ENCODE measurements at regions not wholly inside any gene's neighbourhood (a gene's known extent, or its start where the extent isn't known, plus 50 kb on each side); places are given as distances from the start of the nearest gene placed in this dataset.
"Not testable (repeated sequence)": the region's sequence is repeated elsewhere in the genome, so short reads cannot be mapped to it uniquely, and the experiment has no call there.

GRCh38 chr2:238722883-238723282, 125.0 kb upstream of the TWIST2 start:
- H3K4me3 ChIP-seq (ENCODE audit: low read depth, low read length): no peak overlapping the region
- H3K27me3 ChIP-seq (ENCODE audit: control insufficient read depth, insufficient read depth, low read length): no peaks in the 10 kb centered on the region
- no peak overlapping the region for H3K27ac ChIP-seq (ENCODE audit: low read depth, low read length)
- no peak for DNase-seq (ENCODE audit: low read depth in 4 of 6, low spot score in 6 of 6)
- H3K36me3 ChIP-seq (ENCODE audit: control insufficient read depth, insufficient read depth, low read length): no peaks in the 10 kb centered on the region
- WGBS (ENCODE audit: insufficient coverage): 96% methylated on average over 19 of the region's 33 CpGs
- peaks cover 2% of the 10 kb centered on the region for H3K4me1 ChIP-seq (ENCODE audit: control insufficient read depth, insufficient read depth, low read length)
- no peaks in the 10 kb centered on the region for H3K9me3 ChIP-seq (ENCODE audit: control insufficient read depth, insufficient read depth, low read length)

DNA sequence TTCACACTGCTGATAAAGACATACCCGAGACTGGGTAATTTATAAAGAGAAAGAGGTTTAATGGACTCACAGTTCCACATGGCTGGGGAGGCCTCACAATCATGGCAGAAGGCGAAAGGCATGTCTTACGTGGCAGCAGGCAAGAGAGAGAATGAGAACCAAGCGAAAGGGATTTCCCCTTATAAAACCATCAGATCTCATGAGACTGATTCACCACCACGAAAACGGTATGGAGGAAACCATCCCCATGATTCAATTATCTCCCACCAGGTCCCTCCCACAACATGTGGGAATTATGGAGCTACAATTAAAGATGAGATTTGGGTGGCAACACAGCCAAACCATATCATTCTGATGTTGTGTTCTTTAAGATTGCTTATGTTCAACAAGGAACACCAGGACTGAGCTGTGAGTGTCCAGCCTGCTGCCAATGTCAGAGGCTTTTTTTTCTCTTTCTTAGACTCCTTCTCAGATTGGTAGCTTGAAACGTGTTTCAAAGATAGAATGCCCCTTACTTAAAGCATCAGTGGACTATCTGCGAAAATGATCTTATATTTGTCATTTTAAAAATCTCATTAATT, 124.1 kb upstream of the TWIST2 start:
- H3K27ac ChIP-seq (ENCODE audit: low read depth, low read length); H3K27me3 ChIP-seq (ENCODE audit: control insufficient read depth, insufficient read depth, low read length); H3K4me1 ChIP-seq (ENCODE audit: control insufficient read depth, insufficient read depth, low read length); H3K36me3 ChIP-seq (ENCODE audit: control insufficient read depth, insufficient read depth, low read length); H3K9me3 ChIP-seq (ENCODE audit: control insufficient read depth, insufficient read depth, low read length); H3K4me3 ChIP-seq (ENCODE audit: low read depth, low read length); DNase-seq (ENCODE audit: low read depth in 4 of 6, low spot score in 6 of 6): not testable (repeated sequence)
- WGBS (ENCODE audit: insufficient coverage): 50% methylated on average over 1 of the region's 8 CpGs

GRCh38 chr2:238724728-238725127, 123.2 kb upstream of the TWIST2 start:
- no peak overlapping the region for H3K27ac ChIP-seq (ENCODE audit: low read depth, low read length)
- no peaks in the 10 kb centered on the region for H3K36me3 ChIP-seq (ENCODE audit: control insufficient read depth, insufficient read depth, low read length)
- H3K4me1 ChIP-seq (ENCODE audit: control insufficient read depth, insufficient read depth, low read length): peaks cover 8% of the 10 kb centered on the region
- WGBS (ENCODE audit: insufficient coverage): 66% methylated on average over 8 of the region's 8 CpGs
- no peaks in the 10 kb centered on the region for H3K9me3 ChIP-seq (ENCODE audit: control insufficient read depth, insufficient read depth, low read length)
- DNase-seq (ENCODE audit: low read depth in 4 of 6, low spot score in 6 of 6): peak in 1 of 6 donors; percentile 9
- H3K4me3 ChIP-seq (ENCODE audit: low read depth, low read length): no peak overlapping the region
- no peaks in the 10 kb centered on the region for H3K27me3 ChIP-seq (ENCODE audit: control insufficient read depth, insufficient read depth, low read length)

DNA sequence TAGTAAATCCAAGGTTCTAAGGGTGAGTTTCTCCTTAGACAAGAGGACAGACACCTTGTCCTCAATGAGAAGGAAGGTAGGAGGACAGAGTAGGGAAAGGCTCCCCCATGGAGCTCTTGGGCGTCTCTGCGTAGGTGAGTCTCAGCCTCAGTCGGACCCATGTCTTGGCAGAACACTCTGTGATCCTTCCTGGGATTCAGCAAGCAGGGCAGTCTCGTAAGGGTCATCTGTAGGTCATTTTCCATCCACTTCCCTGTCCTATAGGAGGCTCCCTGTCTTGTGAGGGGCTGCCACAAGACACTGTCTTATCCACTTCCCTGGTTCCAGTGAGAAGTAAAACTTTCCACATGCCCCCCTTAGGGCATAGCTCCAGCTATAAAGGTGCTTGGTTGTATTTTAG, 122.6 kb upstream of the TWIST2 start:
- DNase-seq (ENCODE audit: low read depth in 4 of 6, low spot score in 6 of 6): no peak
- Histone ChIP-seq H3K27ac (ENCODE audit: low read depth, low read length) (no peak overlapping the region), H3K4me1 (ENCODE audit: control insufficient read depth, insufficient read depth, low read length) (peaks cover 8% of the 10 kb centered on the region), H3K36me3 (ENCODE audit: control insufficient read depth, insufficient read depth, low read length) (no peaks in the 10 kb centered on the region), H3K9me3 (ENCODE audit: control insufficient read depth, insufficient read depth, low read length) (no peaks in the 10 kb centered on the region), H3K4me3 (ENCODE audit: low read depth, low read length) (no peak overlapping the region), H3K27me3 (ENCODE audit: control insufficient read depth, insufficient read depth, low read length) (no peaks in the 10 kb centered on the region)
- WGBS (ENCODE audit: insufficient coverage): 86% methylated on average over 4 of the region's 4 CpGs

DNA sequence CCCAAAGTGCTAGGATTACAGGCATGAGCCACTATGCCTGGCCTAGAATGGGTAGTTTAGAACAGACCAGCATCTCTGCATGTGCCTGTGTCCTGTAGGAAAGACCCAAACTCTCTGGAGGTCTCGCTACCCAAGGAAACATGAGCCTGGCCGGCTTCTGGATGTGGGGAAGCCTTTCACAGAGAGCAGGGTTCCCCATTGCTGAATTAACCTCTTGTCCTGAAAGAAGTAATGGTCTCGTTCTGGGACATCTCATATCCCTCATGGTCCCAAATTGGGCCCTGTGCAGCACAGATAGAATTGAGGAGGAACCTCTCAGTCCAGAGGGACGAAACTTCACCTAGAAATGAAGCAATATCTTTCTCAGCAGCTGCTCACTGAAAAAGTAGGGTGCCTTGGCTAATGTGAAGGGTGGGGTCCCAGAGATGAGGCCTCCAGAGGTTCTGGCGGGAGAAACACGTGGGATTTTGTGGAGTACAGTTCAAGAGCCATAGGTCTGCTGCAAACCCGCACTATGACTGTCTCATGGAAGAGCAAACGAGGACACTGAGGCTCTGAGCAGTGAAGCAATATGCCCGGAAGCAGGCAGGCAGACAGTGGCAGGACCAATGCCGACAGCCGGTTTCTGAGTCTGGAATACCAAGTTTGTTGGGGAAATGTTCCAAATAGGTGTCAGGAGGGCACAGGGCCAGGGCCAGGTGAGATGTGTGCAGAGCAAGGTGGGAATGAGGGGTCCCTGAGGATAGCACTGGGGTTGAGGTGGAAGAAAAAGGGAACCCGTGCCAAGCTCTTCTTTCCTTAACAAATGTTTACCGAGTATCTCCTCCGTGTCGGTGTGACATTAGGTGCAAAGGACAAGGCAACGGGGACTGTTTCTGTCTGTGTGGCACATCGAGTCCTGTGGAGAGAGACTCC, 121.0 kb upstream of the TWIST2 start:
- no peak for DNase-seq (ENCODE audit: low read depth in 4 of 6, low spot score in 6 of 6)
- no peak overlapping the region for H3K27ac ChIP-seq (ENCODE audit: low read depth, low read length)
- H3K9me3 ChIP-seq (ENCODE audit: control insufficient read depth, insufficient read depth, low read length): no peaks in the 10 kb centered on the region
- WGBS (ENCODE audit: insufficient coverage): 85% methylated on average over 8 of the region's 17 CpGs
- no peaks in the 10 kb centered on the region for H3K36me3 ChIP-seq (ENCODE audit: control insufficient read depth, insufficient read depth, low read length)
- no peaks in the 10 kb centered on the region for H3K27me3 ChIP-seq (ENCODE audit: control insufficient read depth, insufficient read depth, low read length)
- peaks cover 8% of the 10 kb centered on the region for H3K4me1 ChIP-seq (ENCODE audit: control insufficient read depth, insufficient read depth, low read length)
- H3K4me3 ChIP-seq (ENCODE audit: low read depth, low read length): no peak overlapping the region

DNA sequence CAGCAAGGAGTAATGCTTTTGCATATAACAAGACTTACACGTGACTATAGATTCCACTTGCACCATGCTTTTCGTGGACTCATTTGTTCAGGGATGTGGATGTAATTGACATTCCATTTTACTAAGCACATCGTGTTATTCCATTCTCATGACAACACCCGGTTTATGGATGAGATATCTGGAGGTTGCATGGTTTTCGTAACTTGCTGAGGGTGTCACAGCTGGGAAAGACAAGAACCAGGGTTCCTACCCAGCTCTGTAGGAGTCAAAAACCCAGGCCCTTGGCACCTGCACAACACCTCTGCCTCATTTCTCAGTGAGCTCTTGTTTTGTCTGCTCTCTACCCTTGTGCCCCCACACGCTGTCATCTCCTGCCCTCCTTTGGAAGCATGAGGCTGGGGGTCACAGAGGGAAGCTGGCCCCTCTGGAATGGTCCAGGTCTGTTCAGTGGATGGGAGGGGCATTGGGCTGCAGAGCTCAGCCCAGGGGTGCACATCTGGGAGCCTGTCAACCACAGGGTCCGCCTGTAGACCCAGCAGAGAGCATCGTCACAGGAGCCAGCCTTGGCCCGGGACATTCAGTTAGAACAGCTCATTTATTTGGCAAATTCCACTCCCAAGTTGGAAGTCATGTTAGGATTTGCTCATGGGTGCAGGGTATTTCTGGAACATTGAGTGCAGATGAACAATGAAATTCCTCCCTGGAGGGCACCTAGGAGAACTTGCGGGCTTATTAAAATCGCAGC, 120.1 kb upstream of the TWIST2 start:
- Histone ChIP-seq H3K27ac (ENCODE audit: low read depth, low read length) (no peak overlapping the region), H3K27me3 (ENCODE audit: control insufficient read depth, insufficient read depth, low read length) (no peaks in the 10 kb centered on the region), H3K9me3 (ENCODE audit: control insufficient read depth, insufficient read depth, low read length) (no peaks in the 10 kb centered on the region), H3K36me3 (ENCODE audit: control insufficient read depth, insufficient read depth, low read length) (no peaks in the 10 kb centered on the region), H3K4me1 (ENCODE audit: control insufficient read depth, insufficient read depth, low read length) (peaks cover 8% of the 10 kb centered on the region), H3K4me3 (ENCODE audit: low read depth, low read length) (no peak overlapping the region)
- WGBS (ENCODE audit: insufficient coverage): 49% methylated on average over 2 of the region's 11 CpGs
- DNase-seq (ENCODE audit: low read depth in 4 of 6, low spot score in 6 of 6): peak in 1 of 6 donors; percentile 62

GRCh38 chr2:238728330-238729260, 119.3 kb upstream of the TWIST2 start:
- peak in 2 of 6 donors; percentile 13 to 64 for DNase-seq (ENCODE audit: low read depth in 4 of 6, low spot score in 6 of 6)
- Histone ChIP-seq H3K36me3 (ENCODE audit: control insufficient read depth, insufficient read depth, low read length) (no peaks in the 10 kb centered on the region), H3K27ac (ENCODE audit: low read depth, low read length) (peak overlapping the region; percentile 60), H3K9me3 (ENCODE audit: control insufficient read depth, insufficient read depth, low read length) (no peaks in the 10 kb centered on the region), H3K4me1 (ENCODE audit: control insufficient read depth, insufficient read depth, low read length) (peaks cover 8% of the 10 kb centered on the region), H3K27me3 (ENCODE audit: control insufficient read depth, insufficient read depth, low read length) (no peaks in the 10 kb centered on the region), H3K4me3 (ENCODE audit: low read depth, low read length) (no peak overlapping the region)
- 48% methylated on average over 10 of the region's 13 CpGs for WGBS (ENCODE audit: insufficient coverage)

DNA sequence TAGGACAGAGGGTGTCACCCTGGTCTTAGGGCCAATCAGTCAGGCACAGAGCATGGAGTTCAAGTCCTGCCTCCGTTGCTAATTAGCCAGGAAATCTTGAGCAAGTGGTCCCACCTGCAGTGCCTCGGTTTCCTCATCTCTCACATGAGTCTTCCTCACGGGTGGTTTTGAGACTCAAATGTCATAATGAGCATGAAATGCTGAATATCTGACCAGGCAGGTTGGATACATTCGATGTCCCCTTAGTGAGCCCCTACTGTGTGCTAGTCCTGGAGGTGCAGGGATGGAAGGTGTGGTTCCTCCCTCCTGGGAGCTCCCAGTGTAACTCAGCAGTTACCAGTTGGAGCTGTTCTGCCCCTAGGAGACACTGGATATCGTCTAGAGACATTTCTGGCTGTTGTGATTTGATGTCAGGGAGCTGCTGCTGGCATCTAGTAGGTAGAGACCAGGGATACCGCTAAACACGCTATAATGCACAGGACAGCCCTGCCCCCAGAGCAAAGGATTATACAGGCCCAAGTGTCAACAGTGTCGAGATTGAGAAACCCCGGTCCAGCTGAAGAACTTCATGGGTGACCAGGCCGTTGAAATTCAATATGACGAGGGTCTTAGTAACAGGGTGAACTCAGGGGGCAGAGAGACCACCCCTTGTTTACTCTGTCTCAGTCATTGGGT, 118.5 kb upstream of the TWIST2 start:
- no peaks in the 10 kb centered on the region for H3K9me3 ChIP-seq (ENCODE audit: control insufficient read depth, insufficient read depth, low read length)
- peaks cover 8% of the 10 kb centered on the region for H3K4me1 ChIP-seq (ENCODE audit: control insufficient read depth, insufficient read depth, low read length)
- peak overlapping the region; percentile 60 for H3K27ac ChIP-seq (ENCODE audit: low read depth, low read length)

More for the DNA sequence above, 118.5 kb upstream of the TWIST2 start:
- DNase-seq (ENCODE audit: low read depth in 4 of 6, low spot score in 6 of 6): no peak
- Histone ChIP-seq H3K36me3 (ENCODE audit: control insufficient read depth, insufficient read depth, low read length) (no peaks in the 10 kb centered on the region), H3K27me3 (ENCODE audit: control insufficient read depth, insufficient read depth, low read length) (no peaks in the 10 kb centered on the region), H3K4me3 (ENCODE audit: low read depth, low read length) (no peak overlapping the region)
- WGBS (ENCODE audit: insufficient coverage): 81% methylated on average over 11 of the region's 11 CpGs
